CD4-positive, alpha-beta T cell treated with Interleukin-21 for 1 hour (primary cell): ENCODE measurements at regions not wholly inside any gene's neighbourhood (a gene's known extent, or its start where the extent isn't known, plus 50 kb on each side); places are given as distances from the start of the nearest gene placed in this dataset.

Experiments
- DNase-seq: peaks from one replicate; pipeline ENCODE4 v3.0.0-alpha.2; 2020

DNA sequence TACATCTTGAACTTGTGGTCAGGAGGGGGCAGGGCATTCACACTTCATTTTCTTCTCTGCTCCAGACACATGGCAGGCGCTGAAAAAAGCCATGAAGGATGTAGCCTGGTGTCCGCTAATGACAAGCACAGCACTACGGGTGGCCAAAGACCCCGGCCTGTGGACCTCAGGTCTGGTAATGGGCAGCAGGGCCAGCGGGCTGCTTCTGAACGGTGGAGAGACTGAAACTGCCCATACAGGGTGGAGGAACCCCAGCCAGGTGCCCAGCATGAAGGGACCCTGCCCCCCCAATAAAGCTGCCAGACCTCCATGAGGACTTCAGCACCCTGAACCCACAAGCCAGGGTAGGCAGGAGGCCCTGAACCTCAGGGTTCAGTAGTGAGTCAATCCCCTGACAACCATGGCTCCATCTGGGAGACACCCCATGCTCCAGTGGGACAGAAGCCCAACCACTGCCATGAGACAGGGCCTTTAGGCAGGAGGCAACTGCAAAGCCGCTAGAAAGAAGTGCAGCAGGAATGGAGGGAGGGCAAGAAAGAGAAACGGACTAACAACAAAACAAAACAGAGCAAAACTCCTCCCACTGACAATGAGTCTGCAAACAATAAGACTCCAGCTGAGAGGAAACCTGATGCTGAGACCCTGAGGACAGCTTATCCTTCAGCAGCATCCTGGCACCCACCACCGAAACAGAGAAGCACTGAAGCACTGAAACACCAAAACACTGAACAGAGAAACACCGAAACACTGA is 140.2 kb upstream of the PPP2R2D start:
- no peak for DNase-seq

DNA sequence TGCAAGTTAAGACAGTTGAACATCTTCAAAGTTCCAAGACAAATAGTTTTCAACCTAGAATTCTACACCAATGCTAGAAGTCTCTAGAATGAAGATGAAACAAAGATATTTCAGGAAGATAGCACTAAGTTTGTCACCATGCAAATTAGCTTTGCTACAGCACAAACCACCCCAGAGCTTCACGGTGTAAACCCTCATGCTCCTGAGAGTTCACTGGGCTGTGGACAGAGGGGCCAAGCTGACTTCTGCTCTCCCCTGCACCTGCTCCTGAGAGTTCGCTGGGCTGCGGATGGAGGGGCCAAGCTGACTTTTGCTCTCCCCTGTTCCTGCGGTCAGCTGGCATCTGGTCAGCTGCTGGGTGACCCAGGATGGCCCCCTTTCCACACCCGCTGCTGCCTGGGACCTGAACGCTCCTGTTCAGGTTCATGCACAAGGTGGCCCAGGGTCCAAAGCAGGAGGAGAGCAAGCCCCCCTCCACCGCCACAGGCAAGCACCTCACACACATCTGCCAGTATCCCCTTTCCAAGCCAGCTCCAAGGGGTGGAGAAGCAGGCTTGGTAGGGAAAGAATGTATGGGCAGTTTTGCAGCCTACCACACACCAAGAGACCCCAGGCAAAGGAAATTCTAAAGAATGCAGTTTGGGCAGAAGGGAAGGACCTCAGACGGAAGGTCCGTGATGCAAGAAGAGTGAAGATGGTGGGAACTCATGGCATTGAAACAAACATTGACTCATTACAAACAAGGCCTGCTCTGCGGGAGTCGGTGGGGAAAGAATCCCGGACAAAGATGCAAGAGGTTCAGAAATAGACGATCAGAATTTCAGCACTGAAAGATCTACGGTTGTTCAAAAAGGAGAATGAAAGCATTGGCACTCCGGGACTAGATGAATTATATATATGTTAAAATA is 137.8 kb upstream of the PPP2R2D start:
- DNase-seq, result no peak

DNA sequence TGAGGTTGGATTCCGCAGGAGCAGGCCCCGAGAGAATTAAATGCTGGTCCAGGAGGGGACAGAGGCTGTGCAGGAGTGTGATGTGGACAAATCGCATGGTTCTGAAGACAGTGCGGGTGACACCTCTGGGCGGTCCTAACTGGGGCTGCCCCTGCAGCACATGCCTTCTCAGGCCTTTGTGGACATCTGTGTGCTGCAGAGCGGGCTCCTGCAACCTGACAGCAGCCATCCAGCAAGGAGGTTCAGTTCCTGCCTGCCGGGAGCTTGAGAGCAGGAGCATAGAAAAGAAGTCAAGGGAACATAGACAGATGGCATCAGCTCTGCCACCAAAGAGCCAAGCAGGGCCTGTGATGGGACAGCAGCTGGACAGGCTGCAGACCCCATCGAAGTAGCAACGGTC is 135.9 kb upstream of the PPP2R2D start:
- DNase-seq, result no peak

DNA sequence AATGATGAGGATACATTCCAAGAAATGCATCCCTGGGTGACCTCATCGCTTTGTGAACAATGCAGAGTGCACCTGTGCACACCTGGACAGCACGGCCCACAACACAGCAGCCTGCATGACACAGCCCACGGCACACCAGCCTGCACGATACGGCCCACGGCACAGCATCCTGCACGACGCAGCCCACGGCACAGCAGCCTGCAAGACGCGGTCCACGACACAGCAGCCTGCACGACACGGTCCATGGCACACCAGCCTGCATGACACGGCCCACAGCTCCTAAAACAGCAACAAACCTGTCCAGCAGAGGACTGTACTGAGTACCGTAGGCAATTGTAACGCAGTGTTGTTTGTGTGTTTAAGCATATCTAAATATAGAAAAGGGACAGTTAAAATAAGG is 134.7 kb upstream of the PPP2R2D start:
- no peak for DNase-seq

- DNase-seq, result no peak
These were observed 133.1 kb upstream of the PPP2R2D start for GRCh38 chr10:131767716-131768115.

DNA sequence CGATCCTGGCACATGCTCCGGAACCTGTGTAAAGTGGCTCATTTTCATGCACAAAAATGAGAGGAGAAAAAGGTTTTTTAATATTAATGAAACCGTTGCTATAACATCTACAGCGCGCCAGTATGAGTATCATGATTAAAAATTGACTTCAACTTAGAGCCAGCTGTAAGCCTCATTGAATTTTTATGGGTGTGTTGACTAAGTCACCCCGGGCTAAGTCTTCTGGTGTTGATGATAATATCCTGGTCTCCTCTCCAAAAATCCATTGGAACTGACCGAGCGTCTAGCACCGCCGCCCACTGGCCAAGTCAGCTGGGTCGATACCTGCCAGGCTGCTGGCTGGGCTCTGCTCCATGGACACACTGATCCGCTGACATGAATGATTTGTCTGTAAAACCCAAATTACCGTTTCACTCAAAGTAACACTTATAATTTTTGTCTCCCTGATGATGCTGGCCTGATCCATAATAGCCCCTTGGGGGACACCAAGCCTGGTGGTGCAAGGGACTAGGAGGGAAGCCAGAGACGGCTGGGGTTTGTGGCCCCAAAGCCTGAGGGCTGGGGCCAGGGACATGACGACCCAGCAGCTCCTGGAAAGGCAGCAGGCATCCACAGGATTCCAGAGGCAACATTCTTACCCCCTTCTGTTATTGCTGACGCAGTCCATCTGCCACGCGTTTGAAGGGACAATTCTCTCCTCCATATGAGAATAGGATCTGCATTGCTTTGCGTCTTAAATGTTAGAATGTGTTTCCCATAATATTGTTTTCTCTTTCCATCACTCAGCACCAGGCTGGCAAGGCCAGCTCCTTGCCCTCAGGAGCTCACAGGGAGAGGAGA is 131.0 kb upstream of the PPP2R2D start:
- no peak for DNase-seq

DNA sequence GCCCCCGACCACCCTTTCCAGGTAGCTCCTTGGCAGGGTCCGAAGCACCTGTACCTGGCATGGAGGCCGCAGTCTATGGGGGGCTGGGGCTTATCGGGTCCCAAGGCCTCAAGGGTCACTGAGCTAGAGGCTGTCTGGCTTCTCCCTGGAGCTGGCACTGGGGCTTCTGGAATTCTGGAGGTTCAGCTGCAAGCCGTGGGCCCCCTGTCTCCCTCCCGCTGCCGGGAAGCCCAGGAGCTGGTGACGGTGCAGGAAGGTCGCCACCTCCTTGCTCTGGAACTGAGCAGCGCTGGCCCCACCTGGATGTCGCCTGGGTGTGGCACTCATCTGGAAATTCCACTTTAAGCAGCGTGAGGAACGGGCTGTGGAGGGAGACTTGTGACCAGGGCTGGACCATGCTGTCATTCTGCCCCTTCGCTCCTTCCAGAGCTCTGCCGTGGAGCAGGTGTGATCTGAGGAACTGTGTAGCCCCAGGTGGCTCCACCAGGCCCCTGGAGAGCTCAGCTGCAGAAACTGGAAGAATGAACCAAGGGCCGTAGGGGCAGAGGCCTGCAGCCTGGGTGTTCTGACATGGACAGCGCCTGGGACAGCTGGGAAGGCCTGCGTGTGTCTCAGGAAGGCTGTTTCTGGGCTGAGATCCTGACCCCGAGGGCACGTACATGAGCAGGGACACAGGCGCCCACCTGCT is 129.7 kb upstream of the PPP2R2D start:
- DNase-seq, result no peak

DNA sequence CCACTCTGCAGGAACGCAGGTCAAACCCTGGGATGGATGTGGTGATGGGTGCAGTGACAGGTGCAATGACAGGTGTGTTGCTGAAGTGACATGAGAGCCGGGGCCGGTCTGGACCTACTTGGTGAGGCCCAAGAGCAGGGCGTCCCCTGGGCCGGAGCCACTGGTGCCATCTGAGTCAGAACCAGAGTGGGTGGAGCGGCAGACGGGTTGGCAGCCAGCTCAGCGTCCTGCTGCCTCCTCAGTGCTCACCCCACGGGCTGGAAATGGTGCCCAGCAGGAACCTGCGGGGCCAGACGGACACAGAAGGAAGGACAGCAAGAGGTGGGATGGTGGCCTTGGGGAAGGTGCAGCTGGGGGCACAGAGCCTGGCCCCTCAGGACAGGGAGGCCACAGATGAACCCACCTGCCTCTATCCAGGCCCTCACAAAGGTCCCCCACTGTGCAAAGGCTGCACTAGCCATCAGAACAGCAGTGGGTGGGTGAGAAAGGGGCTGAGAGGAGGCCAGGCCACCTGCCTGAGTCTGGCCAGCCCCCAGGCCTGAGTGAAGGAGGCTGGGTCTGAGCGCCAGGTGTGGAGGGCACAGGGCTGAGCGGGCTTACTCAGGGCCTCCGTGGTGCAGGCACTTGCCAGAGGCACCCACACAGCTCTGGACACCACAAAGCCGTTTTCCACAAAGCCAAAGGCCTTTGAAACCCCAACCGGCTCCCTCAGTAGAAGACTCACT is 129.0 kb upstream of the PPP2R2D start:
- DNase-seq, result no peak

- DNase-seq, result no peak
These were observed 128.4 kb upstream of the PPP2R2D start for GRCh38 chr10:131772441-131772840.

DNA sequence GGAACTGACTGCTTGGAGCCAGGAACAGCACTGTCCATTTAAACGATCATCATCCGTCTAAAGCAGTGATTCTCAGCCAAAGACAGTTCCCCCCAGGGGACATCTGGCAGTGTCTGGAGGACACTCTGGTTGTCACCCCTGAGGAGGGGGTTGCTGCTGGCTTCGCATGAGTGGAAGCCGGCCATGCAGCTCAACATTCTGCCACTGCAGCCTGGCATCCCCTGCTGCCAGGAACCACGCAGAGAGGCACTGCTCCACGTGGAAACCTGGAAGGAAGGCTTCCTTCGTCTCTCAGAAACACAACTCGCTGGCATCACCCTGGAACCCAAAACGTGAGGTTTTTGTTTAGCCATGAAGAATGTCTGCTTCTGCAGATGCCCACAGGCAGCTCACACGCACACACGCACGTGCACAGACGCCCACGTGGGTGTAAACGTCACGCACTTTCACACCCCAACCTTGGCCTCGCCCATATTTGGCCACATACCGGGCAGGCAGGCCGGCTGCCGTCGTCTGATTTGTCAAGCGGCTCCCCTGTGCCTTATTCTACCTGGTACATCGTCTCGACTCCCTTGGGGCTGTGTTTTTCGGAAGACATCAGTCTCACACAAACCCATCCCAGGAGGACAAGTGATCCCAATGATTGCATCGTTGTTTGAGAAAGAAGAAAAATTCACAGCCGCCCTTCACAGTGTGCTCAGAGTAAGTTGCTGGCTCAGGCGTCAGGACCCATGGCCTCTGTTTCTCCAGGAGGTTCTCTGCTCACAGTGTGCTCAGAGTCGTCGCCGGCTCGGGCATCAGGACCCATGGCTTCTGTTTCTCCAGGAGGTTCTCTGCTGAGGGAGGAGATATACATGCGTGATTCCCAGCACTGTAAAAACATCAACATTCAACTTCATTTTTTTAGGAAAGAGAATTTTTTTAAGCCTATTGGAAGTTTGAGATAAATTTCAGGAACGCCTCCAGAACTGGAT is 127.2 kb upstream of the PPP2R2D start:
- no peak for DNase-seq

DNA sequence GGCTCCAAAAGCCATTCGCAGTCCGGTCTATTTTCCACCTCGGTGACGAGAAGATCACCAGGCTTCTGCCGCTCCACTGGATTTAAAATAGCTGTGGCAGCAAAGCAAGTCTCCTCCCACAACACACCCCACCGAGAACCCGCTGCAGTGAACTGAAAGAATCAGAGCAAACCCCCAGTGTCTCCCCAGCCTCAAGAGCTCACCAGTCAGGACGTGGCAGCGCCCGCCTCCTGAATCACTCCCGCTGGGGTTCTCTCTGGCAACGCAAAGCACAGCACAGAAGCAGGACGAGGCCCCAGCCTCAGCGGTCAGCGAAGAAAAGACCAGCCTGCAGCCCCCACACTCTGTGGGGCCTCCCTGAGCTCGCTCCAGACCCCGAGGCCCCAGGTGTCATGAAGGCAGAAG is 126.1 kb upstream of the PPP2R2D start:
- no peak for DNase-seq

GRCh38 chr10:131775433-131775832 is 125.4 kb upstream of the PPP2R2D start:
- DNase-seq, result no peak

- no peak for DNase-seq
These were observed 125.0 kb upstream of the PPP2R2D start for GRCh38 chr10:131775833-131776232.

DNA sequence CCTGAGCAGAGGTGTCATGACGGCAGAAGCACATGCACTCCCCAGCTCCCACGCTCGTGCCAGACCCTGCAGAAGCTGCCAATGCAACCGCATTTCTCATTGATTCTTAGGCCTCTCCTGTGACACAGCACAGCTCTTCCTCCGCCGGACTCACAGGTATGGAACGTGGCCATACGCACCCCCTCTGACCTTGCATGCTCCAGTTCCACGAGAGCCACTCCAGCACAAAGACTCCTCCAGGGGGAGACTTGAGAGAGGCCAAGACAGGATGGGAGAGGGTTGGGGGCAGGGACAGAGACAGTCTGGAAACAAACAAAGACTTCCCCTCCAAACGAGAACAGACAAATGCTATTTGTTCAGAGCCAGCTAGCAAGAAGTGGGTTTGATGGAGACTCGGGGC is 124.3 kb upstream of the PPP2R2D start:
- no peak for DNase-seq

- no peak for DNase-seq
These were observed 123.6 kb upstream of the PPP2R2D start for GRCh38 chr10:131777162-131777561.

DNA sequence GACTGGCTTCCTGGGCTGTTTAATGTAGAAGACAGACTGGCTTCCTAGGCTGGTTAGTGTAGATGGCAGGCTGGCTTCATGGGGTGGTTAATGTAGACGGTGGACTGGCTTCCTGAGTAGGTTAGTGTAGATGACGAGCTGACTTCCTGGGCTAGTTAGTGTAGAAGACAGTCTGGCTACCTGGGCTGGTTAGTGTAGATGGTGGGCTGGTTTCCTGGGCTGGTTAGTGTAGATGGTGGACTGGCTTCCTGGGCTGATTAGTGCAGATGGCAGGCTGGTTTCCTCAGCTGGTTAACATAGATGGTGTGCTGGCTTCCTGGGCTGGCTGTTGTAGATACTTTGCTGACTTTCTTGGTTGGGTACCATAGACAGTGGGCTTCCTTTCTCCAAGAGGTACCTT is 122.9 kb upstream of the PPP2R2D start:
- no peak for DNase-seq

DNA sequence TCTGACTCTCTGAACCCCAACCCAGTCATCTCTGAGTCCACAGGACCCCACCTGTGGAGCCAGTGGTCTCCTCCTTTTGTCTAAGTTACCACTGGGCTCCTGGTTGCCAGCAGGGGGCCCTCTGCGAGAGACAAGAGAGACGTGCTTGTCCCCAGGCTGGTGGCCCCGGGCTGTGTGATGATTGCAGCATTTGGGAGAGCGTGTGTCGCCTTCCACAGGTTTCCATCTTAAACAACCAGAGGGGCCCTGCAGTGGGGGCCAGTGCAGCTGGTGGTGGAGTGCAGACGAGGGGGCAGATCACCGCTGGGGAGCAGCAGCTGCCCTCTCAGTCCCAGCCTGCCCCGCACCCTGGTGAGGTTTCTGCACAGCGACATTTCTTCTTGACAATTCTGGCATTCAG is 122.4 kb upstream of the PPP2R2D start:
- DNase-seq, result no peak

DNA sequence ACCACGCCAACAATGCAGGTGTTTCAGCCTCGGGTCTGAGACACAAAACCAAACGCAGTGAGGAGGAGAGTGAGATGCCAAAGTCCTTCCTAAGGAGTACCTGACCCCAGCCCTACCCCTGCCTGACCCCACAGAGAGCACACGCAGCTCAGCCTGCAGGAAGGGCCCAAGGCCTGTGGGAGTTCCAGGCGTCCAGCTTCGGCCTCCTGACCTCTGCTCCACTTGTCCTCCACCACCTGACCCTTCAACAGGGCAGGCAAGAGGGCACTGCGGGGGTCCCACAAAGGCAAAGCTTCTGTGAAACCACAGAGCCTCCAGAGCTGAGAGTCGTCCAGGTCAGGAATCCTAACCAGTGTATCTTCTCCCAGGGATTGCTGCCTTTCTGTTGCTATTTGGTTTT is 122.0 kb upstream of the PPP2R2D start:
- DNase-seq, result no peak

GRCh38 chr10:131779661-131780394 is 121.0 kb upstream of the PPP2R2D start:
- no peak for DNase-seq

DNA sequence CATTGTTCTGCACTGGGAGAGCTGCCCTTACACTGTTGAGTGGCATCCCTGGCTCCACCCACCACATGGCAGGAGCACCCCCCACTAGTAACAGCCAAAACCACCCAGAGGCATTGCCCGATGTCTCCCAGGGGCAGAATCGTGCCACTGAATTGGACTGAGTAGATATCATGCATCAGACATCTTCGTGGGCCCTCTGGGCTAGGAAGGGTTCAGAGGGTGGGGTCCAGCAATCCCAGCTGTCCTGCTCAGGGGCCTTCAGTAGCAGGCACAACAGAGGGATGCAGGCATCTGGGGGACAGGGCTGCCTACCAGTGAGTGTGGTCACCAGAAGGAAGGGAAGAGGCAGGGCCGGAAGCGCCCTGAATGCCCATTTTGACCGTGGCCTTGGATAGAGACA is 119.7 kb upstream of the PPP2R2D start:
- DNase-seq, result no peak
